ENCODE measurements at regions not wholly inside any gene's neighbourhood (a gene's known extent, or its start where the extent isn't known, plus 50 kb on each side); places are given as distances from the start of the nearest gene placed in this dataset.

DNA sequence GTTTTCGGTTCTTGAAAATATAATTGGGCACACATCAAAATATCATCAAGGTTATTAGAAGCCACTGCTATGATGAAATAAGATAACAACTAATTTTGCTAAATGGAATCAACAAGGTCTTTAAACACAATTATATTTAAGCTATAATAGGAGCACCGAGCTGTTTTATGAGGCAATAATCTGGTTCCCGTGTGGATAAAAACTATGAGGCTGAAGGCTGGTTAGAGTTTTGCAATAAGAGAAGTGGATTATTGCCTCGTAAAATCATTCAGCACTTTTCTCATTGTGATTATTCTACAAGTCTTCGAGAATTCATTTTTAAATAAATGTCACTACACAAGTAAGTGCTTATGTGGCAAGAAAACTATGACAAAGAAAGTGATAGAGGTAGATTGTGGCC, 975.7 kb upstream of the ADGRL2 start:
- Histone ChIP-seq H3K27me3 (replicated peaks in 1 of 4; ENCODE audit: control insufficient read depth in 3 of 4, extremely low read depth in 1 of 4, insufficient read depth in 3 of 4, low read length in 3 of 4) (peaks cover 0 to 1% (median 0%) of the 10 kb centered on the region in 4 experiments; a peak in 1 of 7 replicates), H3K9ac (replicated peaks in 1 of 4; ENCODE audit: extremely low read depth in 1 of 4, low read depth in 3 of 4, low read length in 3 of 4) (no peak overlapping the region), H3K4me2 (ENCODE audit: insufficient read depth in 1 of 2, low read depth in 2 of 2, low read length in 2 of 2) (no peak overlapping the region), H4K91ac (replicated peaks; ENCODE audit: insufficient read length, low read length) (no peak overlapping the region), H3K23me2 (ENCODE audit: low read depth, low read length) (no peaks in the 10 kb centered on the region), H3K79me1 (ENCODE audit: low read depth, low read length) (no peaks in the 10 kb centered on the region), H3K14ac (ENCODE audit: insufficient read length) (no peak overlapping the region), H2BK12ac (ENCODE audit: low read depth, low read length) (no peak overlapping the region), H3K79me2 (ENCODE audit: control insufficient read depth in 1 of 2, insufficient read depth in 2 of 2, low read length in 2 of 2) (no peaks in the 10 kb centered on the region), H2AFZ (ENCODE audit: low read length) (no peak overlapping the region), H2BK20ac (ENCODE audit: low read length) (no peak overlapping the region), H3K4me3 (ENCODE audit: extremely low read depth in 1 of 4, insufficient read depth in 2 of 4, low read depth in 3 of 4, low read length in 4 of 4) (no peak overlapping the region), H4K8ac (ENCODE audit: extremely low read depth, insufficient read depth, low read length) (no peak overlapping the region), H3K4ac (replicated peaks; ENCODE audit: insufficient read length, low read depth, low read length) (no peak overlapping the region), H3K27ac (ENCODE audit: low read depth, low read length) (no peak overlapping the region), H3K36me3 (ENCODE audit: control insufficient read depth in 2 of 4, insufficient read depth in 4 of 4, low read length in 3 of 4) (no peaks in the 10 kb centered on the region), H3K9me3 (ENCODE audit: insufficient read depth in 2 of 2, low read depth in 1 of 2, low read length in 1 of 2) (0 out of 4 replicates have a peak, but pooled peaks cover 0 to 2% of the 10 kb centered on the region in 2 experiments), H2BK15ac (ENCODE audit: low read length) (no peak overlapping the region), H3K23ac (ENCODE audit: insufficient read length) (no peak overlapping the region), H4K5ac (ENCODE audit: insufficient read length, low read depth, low read length) (no peak overlapping the region), H2BK120ac (replicated peaks; ENCODE audit: low read depth, low read length) (no peak overlapping the region), H2BK5ac (ENCODE audit: low read depth, low read length) (no peak overlapping the region), H2AK5ac (ENCODE audit: low read depth, low read length) (no peak overlapping the region), H3K4me1 (replicated peaks in 1 of 4; ENCODE audit: control insufficient read depth in 3 of 4, insufficient read depth in 4 of 4, low read length in 3 of 4) (no peaks in the 10 kb centered on the region), H3K56ac (replicated peaks; ENCODE audit: insufficient read length, low read depth, low read length) (no peak overlapping the region), H3K18ac (ENCODE audit: extremely low read depth, low read length) (no peak overlapping the region), H4K20me1 (replicated peaks in 1 of 2; ENCODE audit: control insufficient read depth in 1 of 2, insufficient read depth in 2 of 2, low read length in 2 of 2) (no peaks in the 10 kb centered on the region)
- 89% methylated on average over 5 of the region's 5 CpGs; no CpG with 5 or more reads in 1 of the 2 experiments for WGBS, 2 experiments (ENCODE audit: extremely low coverage in 1 of 2, insufficient coverage in 1 of 2, insufficient read length in 1 of 2, insufficient replicate concordance in 2 of 2, low coverage in 1 of 2, low lambda C conversion rate in 2 of 2, missing lambda C conversion rate in 1 of 2)
- FAIRE-seq (no peak), DNase-seq (ENCODE audit: low read depth in 1 of 2, low spot score in 2 of 2) (no peak)
- ChIA-PET POLR2A (ENCODE audit: partially characterized antibody) (no interaction called here), CTCF (ENCODE audit: partially characterized antibody) (interaction anchor here (0.7 kb wide), 1 partner anchor 367 kb away, joined by 3 read pairs; no protein-coding TSS in a partner anchor)
- TF ChIP-seq BRCA1 (IDR thresholded peaks at IDR 0.05; ENCODE audit: low read depth, low read length) = no peak
- TF ChIP-seq TCF12 (IDR thresholded peaks at IDR 0.05; ENCODE audit: low read depth, low read length) = no peak
- TF ChIP-seq HDAC6 (IDR thresholded peaks at IDR 0.05; ENCODE audit: low read depth, low read length) = no peak
- TF ChIP-seq POU5F1 (IDR thresholded peaks at IDR 0.05; ENCODE audit: low read depth, low read length) = no peak
- TF ChIP-seq TEAD4 (IDR thresholded peaks at IDR 0.05; ENCODE audit: low read depth, low read length) = no peak
- TF ChIP-seq, protein P1, sequence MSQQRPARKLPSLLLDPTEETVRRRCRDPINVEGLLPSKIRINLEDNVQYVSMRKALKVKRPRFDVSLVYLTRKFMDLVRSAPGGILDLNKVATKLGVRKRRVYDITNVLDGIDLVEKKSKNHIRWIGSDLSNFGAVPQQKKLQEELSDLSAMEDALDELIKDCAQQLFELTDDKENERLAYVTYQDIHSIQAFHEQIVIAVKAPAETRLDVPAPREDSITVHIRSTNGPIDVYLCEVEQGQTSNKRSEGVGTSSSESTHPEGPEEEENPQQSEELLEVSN (IDR thresholded peaks at IDR 0.05) = no peak
- TF ChIP-seq NRF1 (IDR thresholded peaks at IDR 0.05; ENCODE audit: low read depth, low read length) = no peak
- TF ChIP-seq, protein P2, sequence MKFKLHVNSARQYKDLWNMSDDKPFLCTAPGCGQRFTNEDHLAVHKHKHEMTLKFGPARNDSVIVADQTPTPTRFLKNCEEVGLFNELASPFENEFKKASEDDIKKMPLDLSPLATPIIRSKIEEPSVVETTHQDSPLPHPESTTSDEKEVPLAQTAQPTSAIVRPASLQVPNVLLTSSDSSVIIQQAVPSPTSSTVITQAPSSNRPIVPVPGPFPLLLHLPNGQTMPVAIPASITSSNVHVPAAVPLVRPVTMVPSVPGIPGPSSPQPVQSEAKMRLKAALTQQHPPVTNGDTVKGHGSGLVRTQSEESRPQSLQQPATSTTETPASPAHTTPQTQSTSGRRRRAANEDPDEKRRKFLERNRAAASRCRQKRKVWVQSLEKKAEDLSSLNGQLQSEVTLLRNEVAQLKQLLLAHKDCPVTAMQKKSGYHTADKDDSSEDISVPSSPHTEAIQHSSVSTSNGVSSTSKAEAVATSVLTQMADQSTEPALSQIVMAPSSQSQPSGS (IDR thresholded peaks at IDR 0.05; ENCODE audit: low read length) = no peak
- TF ChIP-seq SIRT6 (IDR thresholded peaks at IDR 0.05; ENCODE audit: low read length) = no peak
- TF ChIP-seq, protein P3, sequence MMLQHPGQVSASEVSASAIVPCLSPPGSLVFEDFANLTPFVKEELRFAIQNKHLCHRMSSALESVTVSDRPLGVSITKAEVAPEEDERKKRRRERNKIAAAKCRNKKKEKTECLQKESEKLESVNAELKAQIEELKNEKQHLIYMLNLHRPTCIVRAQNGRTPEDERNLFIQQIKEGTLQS (IDR thresholded peaks at IDR 0.05; ENCODE audit: insufficient read depth, low read depth, low read length) = no peak
- TF ChIP-seq MAFK (IDR thresholded peaks at IDR 0.05; ENCODE audit: low read depth, low read length) = no peak
- TF ChIP-seq FOSL1 (IDR thresholded peaks at IDR 0.05; ENCODE audit: insufficient read depth, low read depth, low read length) = no peak
- no peak for TF ChIP-seq CBX8 (IDR thresholded peaks at IDR 0.05; ENCODE audit: borderline replicate concordance, low read depth, low read length)

All from H1 (cell line).